ENCODE measurements at regions not wholly inside any gene's neighbourhood (a gene's known extent, or its start where the extent isn't known, plus 50 kb on each side); places are given as distances from the start of the nearest gene placed in this dataset.

DNA sequence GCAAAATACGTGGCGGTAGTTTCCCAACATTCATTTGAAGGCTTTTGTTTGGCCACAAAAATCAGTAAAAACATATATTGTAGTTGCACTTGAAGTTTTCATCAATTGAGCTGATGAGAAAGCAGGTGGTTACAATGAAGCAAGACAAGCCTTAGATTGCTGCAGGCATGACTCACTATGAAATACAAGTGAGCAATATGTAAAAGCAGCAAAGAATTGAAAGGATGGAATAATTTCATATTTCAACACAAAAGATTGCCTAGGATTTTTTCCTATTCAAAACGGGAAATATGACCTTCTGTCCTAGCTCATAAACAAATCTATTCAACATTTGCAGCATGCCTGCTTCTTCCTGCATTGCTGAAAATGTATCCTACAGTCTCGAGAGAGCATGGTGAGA is 190.9 kb upstream of the BANK1 start:
- POLR2A ChIA-PET = no interaction called here
- no peak for ATAC-seq
- Histone ChIP-seq H3K27ac (ENCODE audit: low read length) (no peak overlapping the region), H3K36me3 (ENCODE audit: control insufficient read depth, insufficient read depth, low read length) (no peaks in the 10 kb centered on the region), H3K27me3 (ENCODE audit: control insufficient read depth, insufficient read depth, low read length) (no peaks in the 10 kb centered on the region), H3K9me3 (ENCODE audit: control insufficient read depth, insufficient read depth, low read depth, low read length) (no peaks in the 10 kb centered on the region), H3K4me3 (ENCODE audit: low read depth in 2 of 2, low read length in 2 of 2) (no peak overlapping the region), H3K4me1 (ENCODE audit: control insufficient read depth, insufficient read depth, low read length) (no peaks in the 10 kb centered on the region)
- CTCF ChIA-PET = no interaction called here
- intact Hi-C loops (cut with micrococcal nuclease; ENCODE audit: unreplicated experiment) = no loop called here
- no peak for TF ChIP-seq TCF7L2 (IDR thresholded peaks at IDR 0.05; ENCODE audit: low read depth, low read length)
- TF ChIP-seq REST (IDR thresholded peaks at IDR 0.05; ENCODE audit: insufficient read depth in 1 of 2, low read depth in 2 of 2, low read length in 1 of 2) = no peak
- no peak for TF ChIP-seq CTCF (IDR thresholded peaks at IDR 0.05)
- no peak for TF ChIP-seq SIN3A (IDR thresholded peaks at IDR 0.05; ENCODE audit: borderline replicate concordance, insufficient read depth, low read depth, low read length)
- TF ChIP-seq POLR2AphosphoS5 (IDR thresholded peaks at IDR 0.05; ENCODE audit: low read depth, low read length) = no peak
- no peak for DNase-seq (ENCODE audit: low read depth, low spot score)
- in situ Hi-C loops (cut with HindIII; ENCODE audit: low pct_unique_long_range_greater_than_20kb, low sequenced_read_pairs) = no loop called here
- no TSS peak for BruUV-seq (replicated peaks)

DNA sequence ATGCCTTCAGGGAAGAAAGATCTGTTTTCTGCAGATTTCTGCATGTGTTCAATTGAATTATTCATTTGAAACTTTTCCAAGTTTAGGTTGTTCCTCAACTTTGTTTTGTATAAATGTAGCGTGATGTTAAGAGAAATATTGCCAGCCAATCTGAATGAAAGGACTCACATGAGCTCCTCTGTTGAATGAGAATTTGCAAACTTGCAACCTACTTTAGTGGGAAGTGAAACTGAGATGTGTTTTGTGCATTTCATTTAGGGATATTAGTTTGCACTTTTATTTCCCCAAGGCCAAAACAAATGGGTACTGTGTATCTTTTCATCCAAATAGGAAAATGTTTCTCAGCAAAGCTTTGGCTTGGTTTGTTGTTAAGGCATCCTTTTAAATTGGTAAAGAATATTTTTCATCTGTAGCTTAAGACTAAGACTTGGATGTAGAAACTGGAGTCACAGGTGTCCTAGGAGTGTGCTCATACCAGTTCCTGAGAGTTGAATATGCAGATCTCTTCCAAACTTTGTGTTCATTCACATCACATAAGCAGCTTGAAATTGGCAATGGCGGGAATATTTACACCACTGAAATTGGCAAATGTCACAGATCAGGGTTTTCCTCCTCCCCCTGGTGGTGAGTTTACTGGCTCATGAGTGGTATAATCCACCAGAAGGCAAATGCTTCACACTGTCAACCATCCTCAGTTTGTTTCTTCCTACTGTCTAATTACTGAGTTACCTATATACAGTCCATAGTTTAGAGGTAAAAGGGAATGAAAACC is 193.6 kb upstream of the BANK1 start:
- Histone ChIP-seq H3K36me3 (ENCODE audit: control insufficient read depth, insufficient read depth, low read length) (no peaks in the 10 kb centered on the region), H3K27me3 (ENCODE audit: control insufficient read depth, insufficient read depth, low read length) (no peaks in the 10 kb centered on the region), H3K9me3 (ENCODE audit: control insufficient read depth, insufficient read depth, low read depth, low read length) (no peaks in the 10 kb centered on the region), H3K4me3 (ENCODE audit: low read depth in 2 of 2, low read length in 2 of 2) (no peak overlapping the region), H3K27ac (ENCODE audit: low read length) (no peak overlapping the region), H3K4me1 (ENCODE audit: control insufficient read depth, insufficient read depth, low read length) (no peaks in the 10 kb centered on the region)
- in situ Hi-C loops (cut with HindIII; ENCODE audit: low pct_unique_long_range_greater_than_20kb, low sequenced_read_pairs) = no loop called here
- DNase-seq (ENCODE audit: low read depth, low spot score) (no peak), ATAC-seq (no peak)
- no TSS peak for BruUV-seq (replicated peaks)
- TF ChIP-seq SIN3A (IDR thresholded peaks at IDR 0.05; ENCODE audit: borderline replicate concordance, insufficient read depth, low read depth, low read length) = no peak
- no peak; the same call in 1 of the 2 replicates for TF ChIP-seq CTCF (IDR thresholded peaks at IDR 0.05)
- no peak for TF ChIP-seq REST (IDR thresholded peaks at IDR 0.05; ENCODE audit: insufficient read depth in 1 of 2, low read depth in 2 of 2, low read length in 1 of 2)
- no peak for TF ChIP-seq POLR2AphosphoS5 (IDR thresholded peaks at IDR 0.05; ENCODE audit: low read depth, low read length)
- no peak for TF ChIP-seq TCF7L2 (IDR thresholded peaks at IDR 0.05; ENCODE audit: low read depth, low read length)
- intact Hi-C loops (cut with micrococcal nuclease; ENCODE audit: unreplicated experiment) = no loop called here
- ChIA-PET CTCF (no interaction called here), POLR2A (no interaction called here)
